Vagina (tissue), 2 donors: ENCODE measurements at regions not wholly inside any gene's neighbourhood (a gene's known extent, or its start where the extent isn't known, plus 50 kb on each side); places are given as distances from the start of the nearest gene placed in this dataset.

Experiments used
- DNase-seq, 2 donors: peaks; one replicate each; pipeline ENCODE4 v3.0.0-alpha.2; 2017; ENCODE audit errors: extremely low spot score in 2 of 2
- H3K27ac ChIP-seq: fragments of 200-600 bp; sonication (generic); one replicate; pipeline ENCODE4 v1.5.1; 2019
- H3K27me3 ChIP-seq: fragments of 200-600 bp; sonication (generic); one replicate; pipeline ENCODE4 v1.5.1; 2019
- H3K36me3 ChIP-seq, 2 donors: fragments of 200-600 bp; sonication (generic); one replicate each; pipeline ENCODE4 v1.5.1; 2017 to 2019
- H3K4me1 ChIP-seq: fragments of 200-600 bp; sonication (generic); one replicate; pipeline ENCODE4 v1.5.1; 2019
- H3K4me3 ChIP-seq, 2 donors: fragments of 200-600 bp; sonication (generic); 1 replicate in 1 of 2; 2 replicates in 1 of 2; pipeline ENCODE4 v1.5.1; 2016 to 2019
- H3K9me3 ChIP-seq: fragments of 200-600 bp; sonication (generic); one replicate; pipeline ENCODE4 v1.5.1; 2019
- POLR2A ChIP-seq, 2 donors: fragments of 450-650 bp; IDR thresholded peaks; one replicate each; pipeline ENCODE4 v1.6.1; 2017; ENCODE audit warnings: antibody characterized with exemption in 2 of 2, mild to moderate bottlenecking in 2 of 2, moderate library complexity in 2 of 2
- POLR2AphosphoS5 ChIP-seq, 2 donors: sonication (generic); formaldehyde crosslinking; IDR thresholded peaks; one replicate each; pipeline ENCODE4 v1.9.0; 2017; ENCODE audit warnings: antibody characterized with exemption in 2 of 2, mild to moderate bottlenecking in 2 of 2, low read depth in 1 of 2; ENCODE audit not compliant: insufficient read depth in 1 of 2
- intact Hi-C: fragments of 100-400 bp; cut with DNase I; formaldehyde crosslinking; loops from one replicate; pipeline ENCODE4 v1.15.1; 2023
- TF ChIP-seq, protein P1 (sequence below), 3 experiments: fragments of 450-650 bp in 2 of 3; fragments of 200-600 bp in 1 of 3; sonication (generic) in 1 of 3; IDR thresholded peaks; one replicate each; pipeline ENCODE4 v1.5.1; 2017 to 2019; ENCODE audit warnings: antibody characterized with exemption in 3 of 3, mild to moderate bottlenecking in 2 of 3, moderate library complexity in 2 of 3

- intact Hi-C loops, result no loop called here
- H3K27me3 ChIP-seq, result no peaks in the 10 kb centered on the region
- no peak for DNase-seq
- H3K9me3 ChIP-seq, result no peaks in the 10 kb centered on the region
- H3K4me1 ChIP-seq, result no peaks in the 10 kb centered on the region
- H3K36me3 ChIP-seq, result no peaks in the 10 kb centered on the region
- no peak overlapping the region for H3K4me3 ChIP-seq
- TF ChIP-seq, protein P1, sequence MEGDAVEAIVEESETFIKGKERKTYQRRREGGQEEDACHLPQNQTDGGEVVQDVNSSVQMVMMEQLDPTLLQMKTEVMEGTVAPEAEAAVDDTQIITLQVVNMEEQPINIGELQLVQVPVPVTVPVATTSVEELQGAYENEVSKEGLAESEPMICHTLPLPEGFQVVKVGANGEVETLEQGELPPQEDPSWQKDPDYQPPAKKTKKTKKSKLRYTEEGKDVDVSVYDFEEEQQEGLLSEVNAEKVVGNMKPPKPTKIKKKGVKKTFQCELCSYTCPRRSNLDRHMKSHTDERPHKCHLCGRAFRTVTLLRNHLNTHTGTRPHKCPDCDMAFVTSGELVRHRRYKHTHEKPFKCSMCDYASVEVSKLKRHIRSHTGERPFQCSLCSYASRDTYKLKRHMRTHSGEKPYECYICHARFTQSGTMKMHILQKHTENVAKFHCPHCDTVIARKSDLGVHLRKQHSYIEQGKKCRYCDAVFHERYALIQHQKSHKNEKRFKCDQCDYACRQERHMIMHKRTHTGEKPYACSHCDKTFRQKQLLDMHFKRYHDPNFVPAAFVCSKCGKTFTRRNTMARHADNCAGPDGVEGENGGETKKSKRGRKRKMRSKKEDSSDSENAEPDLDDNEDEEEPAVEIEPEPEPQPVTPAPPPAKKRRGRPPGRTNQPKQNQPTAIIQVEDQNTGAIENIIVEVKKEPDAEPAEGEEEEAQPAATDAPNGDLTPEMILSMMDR (IDR thresholded peaks at IDR 0.05), result no peak
- TF ChIP-seq POLR2AphosphoS5 (IDR thresholded peaks at IDR 0.05; ENCODE audit: insufficient read depth in 1 of 2, low read depth in 1 of 2), result no peak
- no peak for TF ChIP-seq POLR2A (IDR thresholded peaks at IDR 0.05)
- H3K27ac ChIP-seq, result no peak overlapping the region
These were observed 825.1 kb upstream of the ZWINT start for GRCh38 chr10:57186201-57186600.

DNA sequence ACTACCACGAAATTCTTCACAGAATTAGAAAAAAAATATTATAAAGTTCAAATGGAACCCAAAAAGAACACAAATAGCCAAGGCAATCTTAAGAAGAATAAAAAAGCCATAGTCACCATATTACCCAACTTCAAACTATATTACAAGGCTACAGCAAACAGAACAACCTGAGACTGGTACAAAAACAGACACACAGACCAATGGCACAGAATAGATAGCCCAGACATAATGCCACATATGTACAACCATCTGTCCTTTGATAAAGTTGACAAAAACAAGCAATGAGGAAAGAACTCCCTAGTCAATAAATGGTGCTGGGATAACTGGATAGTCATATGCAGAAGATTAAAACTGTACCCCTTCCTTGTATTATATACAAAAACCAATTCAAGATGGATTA is 808.5 kb upstream of the ZWINT start:
- no peak overlapping the region for H3K4me3 ChIP-seq
- TF ChIP-seq POLR2A (IDR thresholded peaks at IDR 0.05) (no peak), POLR2AphosphoS5 (IDR thresholded peaks at IDR 0.05; ENCODE audit: insufficient read depth in 1 of 2, low read depth in 1 of 2) (no peak)
- TF ChIP-seq, protein P1 (IDR thresholded peaks at IDR 0.05), result no peak
- DNase-seq, result no peak

GRCh38 chr10:57168611-57169240 is 807.7 kb upstream of the ZWINT start:
- Histone ChIP-seq H3K4me1 (no peaks in the 10 kb centered on the region), H3K27me3 (no peaks in the 10 kb centered on the region), H3K4me3 (no peak overlapping the region), H3K36me3 (no peaks in the 10 kb centered on the region), H3K27ac (no peak overlapping the region), H3K9me3 (no peaks in the 10 kb centered on the region)
- TF ChIP-seq POLR2A (IDR thresholded peaks at IDR 0.05), result no peak
- TF ChIP-seq, protein P1 (IDR thresholded peaks at IDR 0.05), result no peak
- no peak for TF ChIP-seq POLR2AphosphoS5 (IDR thresholded peaks at IDR 0.05; ENCODE audit: insufficient read depth in 1 of 2, low read depth in 1 of 2)
- intact Hi-C loops, result no loop called here
- DNase-seq, result no peak

More for the DNA sequence above, 808.5 kb upstream of the ZWINT start:
- H3K27ac ChIP-seq, result no peak overlapping the region
- H3K4me1 ChIP-seq, result no peaks in the 10 kb centered on the region
- no peaks in the 10 kb centered on the region for H3K27me3 ChIP-seq
- H3K9me3 ChIP-seq, result no peaks in the 10 kb centered on the region
- H3K36me3 ChIP-seq, result no peaks in the 10 kb centered on the region
- intact Hi-C loops, result no loop called here

GRCh38 chr10:57165671-57166070 is 804.6 kb upstream of the ZWINT start:
- Histone ChIP-seq H3K27me3 (no peaks in the 10 kb centered on the region), H3K9me3 (no peaks in the 10 kb centered on the region)
- no peak for TF ChIP-seq POLR2A (IDR thresholded peaks at IDR 0.05)
- TF ChIP-seq, protein P1 (IDR thresholded peaks at IDR 0.05), result no peak
- no peak for TF ChIP-seq POLR2AphosphoS5 (IDR thresholded peaks at IDR 0.05; ENCODE audit: insufficient read depth in 1 of 2, low read depth in 1 of 2)

GRCh38 chr10:57162231-57162630 is 801.2 kb upstream of the ZWINT start:
- H3K27ac ChIP-seq, result no peak overlapping the region
- H3K9me3 ChIP-seq, result no peaks in the 10 kb centered on the region
- DNase-seq, result no peak
- TF ChIP-seq POLR2AphosphoS5 (IDR thresholded peaks at IDR 0.05; ENCODE audit: insufficient read depth in 1 of 2, low read depth in 1 of 2) (no peak), POLR2A (IDR thresholded peaks at IDR 0.05) (no peak)
- TF ChIP-seq, protein P1 (IDR thresholded peaks at IDR 0.05), result no peak
- no peaks in the 10 kb centered on the region for H3K36me3 ChIP-seq
- no peak overlapping the region for H3K4me3 ChIP-seq
- H3K27me3 ChIP-seq, result no peaks in the 10 kb centered on the region
- no peaks in the 10 kb centered on the region for H3K4me1 ChIP-seq
- intact Hi-C loops, result no loop called here

More at GRCh38 chr10:57165671-57166070, 804.6 kb upstream of the ZWINT start:
- no peak overlapping the region for H3K4me3 ChIP-seq
- H3K36me3 ChIP-seq, result no peaks in the 10 kb centered on the region
- DNase-seq, result no peak
- no peaks in the 10 kb centered on the region for H3K4me1 ChIP-seq
- no peak overlapping the region for H3K27ac ChIP-seq
- intact Hi-C loops, result no loop called here
